ENCODE measurements at regions not wholly inside any gene's neighbourhood (a gene's known extent, or its start where the extent isn't known, plus 50 kb on each side); places are given as distances from the start of the nearest gene placed in this dataset.

DNA sequence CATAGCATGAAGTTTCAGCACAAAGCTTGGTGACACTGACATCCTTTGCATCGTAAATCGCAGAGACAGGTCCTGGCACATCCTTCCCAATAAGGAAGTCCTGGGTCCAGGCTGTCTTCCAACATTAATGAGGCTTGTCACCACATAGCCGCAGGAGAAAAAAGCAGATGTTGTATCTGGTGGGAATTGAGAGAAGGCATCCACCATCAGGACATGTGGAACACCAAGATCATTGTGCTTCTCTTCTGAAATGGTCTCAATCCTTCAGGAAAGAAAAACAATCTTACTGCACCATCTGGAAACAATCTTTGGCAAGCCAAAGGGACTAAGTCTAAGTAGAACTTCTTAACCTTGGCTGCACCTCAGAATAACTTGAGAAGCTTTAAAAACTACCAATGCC is 119.0 kb upstream of the ARHGAP28 start:
- H3K9me2 ChIP-seq (replicated peaks; ENCODE audit: insufficient read depth) = no peaks in the 10 kb centered on the region
- no peak overlapping the region for H2AFZ ChIP-seq
- H3K27me3 ChIP-seq = no peaks in the 10 kb centered on the region
- H3K27ac ChIP-seq = no peak overlapping the region
- peaks cover 4% of the 10 kb centered on the region for H3K4me1 ChIP-seq (ENCODE audit: insufficient read depth)
- WGBS (ENCODE audit: low lambda C conversion rate, missing lambda C conversion rate) = 65% methylated on average over 3 of the region's 3 CpGs
- no peak overlapping the region for H3K4me3 ChIP-seq
- no peaks in the 10 kb centered on the region for H3K36me3 ChIP-seq (replicated peaks; ENCODE audit: insufficient read depth, low read depth)
- no peak overlapping the region for H3K4me2 ChIP-seq
- no peak for DNase-seq (ENCODE audit: low spot score)
- H3K9me3 ChIP-seq (ENCODE audit: low read depth) = no peaks in the 10 kb centered on the region
- TF ChIP-seq EZH2 (IDR thresholded peaks at IDR 0.05; ENCODE audit: borderline replicate concordance) = no peak
- no peak for TF ChIP-seq EZH2phosphoT487 (IDR thresholded peaks at IDR 0.05; ENCODE audit: low read depth, severe bottlenecking, unreplicated experiment)
- no peaks in the 10 kb centered on the region for H4K20me1 ChIP-seq (ENCODE audit: insufficient read depth, poor library complexity, severe bottlenecking)
- no peaks in the 10 kb centered on the region for H3K79me2 ChIP-seq

DNA sequence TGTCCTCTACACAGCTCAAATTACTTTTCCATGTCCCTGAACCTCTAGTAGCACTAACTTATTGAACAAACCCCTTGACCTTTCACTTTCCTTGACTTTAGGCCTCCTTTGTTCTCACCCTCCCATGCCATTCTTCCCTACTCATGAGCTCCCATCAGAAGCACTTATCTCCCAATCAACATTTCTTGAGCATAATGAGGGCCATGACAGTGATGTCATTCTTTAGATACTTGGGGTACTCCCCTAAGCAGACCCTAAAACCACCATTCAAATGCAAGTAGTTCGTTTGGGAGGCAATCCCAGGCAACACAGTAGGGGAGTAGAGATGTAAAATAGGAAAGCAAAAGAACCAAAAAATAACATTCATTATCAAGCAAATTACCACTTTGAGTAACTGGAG is 115.9 kb upstream of the ARHGAP28 start:
- H3K27ac ChIP-seq = no peak overlapping the region
- no peak overlapping the region for H3K4me3 ChIP-seq
- no peaks in the 10 kb centered on the region for H3K9me3 ChIP-seq (ENCODE audit: low read depth)
- H3K9me2 ChIP-seq (replicated peaks; ENCODE audit: insufficient read depth) = no peaks in the 10 kb centered on the region
- H2AFZ ChIP-seq = no peak overlapping the region
- no peak for TF ChIP-seq EZH2 (IDR thresholded peaks at IDR 0.05; ENCODE audit: borderline replicate concordance)
- TF ChIP-seq, protein P1, sequence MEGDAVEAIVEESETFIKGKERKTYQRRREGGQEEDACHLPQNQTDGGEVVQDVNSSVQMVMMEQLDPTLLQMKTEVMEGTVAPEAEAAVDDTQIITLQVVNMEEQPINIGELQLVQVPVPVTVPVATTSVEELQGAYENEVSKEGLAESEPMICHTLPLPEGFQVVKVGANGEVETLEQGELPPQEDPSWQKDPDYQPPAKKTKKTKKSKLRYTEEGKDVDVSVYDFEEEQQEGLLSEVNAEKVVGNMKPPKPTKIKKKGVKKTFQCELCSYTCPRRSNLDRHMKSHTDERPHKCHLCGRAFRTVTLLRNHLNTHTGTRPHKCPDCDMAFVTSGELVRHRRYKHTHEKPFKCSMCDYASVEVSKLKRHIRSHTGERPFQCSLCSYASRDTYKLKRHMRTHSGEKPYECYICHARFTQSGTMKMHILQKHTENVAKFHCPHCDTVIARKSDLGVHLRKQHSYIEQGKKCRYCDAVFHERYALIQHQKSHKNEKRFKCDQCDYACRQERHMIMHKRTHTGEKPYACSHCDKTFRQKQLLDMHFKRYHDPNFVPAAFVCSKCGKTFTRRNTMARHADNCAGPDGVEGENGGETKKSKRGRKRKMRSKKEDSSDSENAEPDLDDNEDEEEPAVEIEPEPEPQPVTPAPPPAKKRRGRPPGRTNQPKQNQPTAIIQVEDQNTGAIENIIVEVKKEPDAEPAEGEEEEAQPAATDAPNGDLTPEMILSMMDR (IDR thresholded peaks at IDR 0.05; ENCODE audit: poor library complexity) = no peak
- TF ChIP-seq EZH2phosphoT487 (IDR thresholded peaks at IDR 0.05; ENCODE audit: low read depth, severe bottlenecking, unreplicated experiment) = no peak
- no peak overlapping the region for H3K4me2 ChIP-seq
- H3K4me1 ChIP-seq (ENCODE audit: insufficient read depth) = peaks cover 4% of the 10 kb centered on the region
- no peaks in the 10 kb centered on the region for H3K27me3 ChIP-seq
- no peaks in the 10 kb centered on the region for H3K36me3 ChIP-seq (replicated peaks; ENCODE audit: insufficient read depth, low read depth)
- H4K20me1 ChIP-seq (ENCODE audit: insufficient read depth, poor library complexity, severe bottlenecking) = no peaks in the 10 kb centered on the region
- DNase-seq (ENCODE audit: low spot score) = no peak
- WGBS (ENCODE audit: low lambda C conversion rate, missing lambda C conversion rate) = 50% methylated on average over 1 of the region's 1 CpG
- H3K79me2 ChIP-seq = no peaks in the 10 kb centered on the region

DNA sequence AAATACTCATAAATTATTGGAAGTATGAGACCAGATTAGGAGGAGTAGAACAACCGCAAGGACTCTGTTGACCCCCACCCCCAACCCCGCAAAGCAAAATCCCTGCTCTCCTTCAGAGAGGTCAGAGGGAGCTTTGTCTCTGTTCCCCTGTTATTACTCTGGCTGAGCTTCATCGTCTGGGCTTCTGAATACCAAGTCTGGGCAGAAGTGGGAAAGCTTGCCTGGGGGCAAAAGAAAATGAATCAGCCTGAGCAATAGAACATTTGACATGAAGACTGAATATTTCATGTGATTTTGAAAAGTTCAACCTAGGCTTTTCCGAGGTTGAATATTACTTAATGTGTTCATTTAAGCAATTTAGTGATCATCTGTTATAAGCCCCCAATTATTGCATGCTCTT is 114.6 kb upstream of the ARHGAP28 start:
- Histone ChIP-seq H3K4me2 (no peak overlapping the region), H3K27ac (no peak overlapping the region), H3K4me1 (ENCODE audit: insufficient read depth) (peaks cover 4% of the 10 kb centered on the region), H3K9me3 (ENCODE audit: low read depth) (no peaks in the 10 kb centered on the region), H4K20me1 (ENCODE audit: insufficient read depth, poor library complexity, severe bottlenecking) (no peaks in the 10 kb centered on the region), H2AFZ (no peak overlapping the region), H3K27me3 (no peaks in the 10 kb centered on the region), H3K4me3 (no peak overlapping the region), H3K36me3 (replicated peaks; ENCODE audit: insufficient read depth, low read depth) (no peaks in the 10 kb centered on the region), H3K9me2 (replicated peaks; ENCODE audit: insufficient read depth) (no peaks in the 10 kb centered on the region), H3K79me2 (no peaks in the 10 kb centered on the region)
- TF ChIP-seq, protein P1 (IDR thresholded peaks at IDR 0.05; ENCODE audit: poor library complexity) = no peak
- TF ChIP-seq EZH2 (IDR thresholded peaks at IDR 0.05; ENCODE audit: borderline replicate concordance) = no peak
- TF ChIP-seq EZH2phosphoT487 (IDR thresholded peaks at IDR 0.05; ENCODE audit: low read depth, severe bottlenecking, unreplicated experiment) = no peak
- no peak for DNase-seq (ENCODE audit: low spot score)
- WGBS (ENCODE audit: low lambda C conversion rate, missing lambda C conversion rate) = 81% methylated on average over 4 of the region's 4 CpGs

DNA sequence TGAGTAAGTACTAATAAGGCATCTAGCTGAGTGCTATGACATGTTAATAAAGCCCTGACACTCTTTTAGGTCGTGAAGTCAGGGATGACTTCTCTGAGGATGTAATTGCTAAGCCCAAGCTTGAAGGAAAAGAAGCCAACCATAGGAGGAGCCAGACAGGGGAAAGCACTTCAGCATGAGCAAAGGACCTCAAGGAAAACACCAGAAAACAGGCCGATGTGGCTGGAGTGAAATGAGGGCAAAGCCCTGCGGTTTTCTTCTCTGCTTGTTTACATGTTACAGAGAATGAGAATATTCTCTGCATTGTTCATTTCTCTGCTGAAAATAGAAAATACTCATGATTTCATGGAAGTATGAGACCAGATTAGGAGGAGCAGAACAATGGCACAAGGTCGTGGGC is 112.5 kb upstream of the ARHGAP28 start:
- Histone ChIP-seq H3K79me2 (no peaks in the 10 kb centered on the region), H3K4me3 (no peak overlapping the region), H3K4me1 (ENCODE audit: insufficient read depth) (no peaks in the 10 kb centered on the region), H2AFZ (no peak overlapping the region), H3K36me3 (replicated peaks; ENCODE audit: insufficient read depth, low read depth) (no peaks in the 10 kb centered on the region), H3K27ac (no peak overlapping the region), H3K4me2 (no peak overlapping the region), H4K20me1 (ENCODE audit: insufficient read depth, poor library complexity, severe bottlenecking) (no peaks in the 10 kb centered on the region), H3K9me3 (ENCODE audit: low read depth) (no peaks in the 10 kb centered on the region), H3K27me3 (no peaks in the 10 kb centered on the region), H3K9me2 (replicated peaks; ENCODE audit: insufficient read depth) (no peaks in the 10 kb centered on the region)
- DNase-seq (ENCODE audit: low spot score) = no peak
- TF ChIP-seq, protein P1 (IDR thresholded peaks at IDR 0.05; ENCODE audit: poor library complexity) = no peak
- TF ChIP-seq EZH2phosphoT487 (IDR thresholded peaks at IDR 0.05; ENCODE audit: low read depth, severe bottlenecking, unreplicated experiment) = no peak
- TF ChIP-seq EZH2 (IDR thresholded peaks at IDR 0.05; ENCODE audit: borderline replicate concordance) = no peak
- 85% methylated on average over 4 of the region's 4 CpGs for WGBS (ENCODE audit: low lambda C conversion rate, missing lambda C conversion rate)
